Psoas muscle (tissue), 7 donors: ENCODE measurements at regions not wholly inside any gene's neighbourhood (a gene's known extent, or its start where the extent isn't known, plus 50 kb on each side); places are given as distances from the start of the nearest gene placed in this dataset.
"Not testable (repeated sequence)": the region's sequence is repeated elsewhere in the genome, so short reads cannot be mapped to it uniquely, and the experiment has no call there.

ENCODE experiments used
- ATAC-seq, 4 donors: fragments of 200-7000 bp; cut with Tn5 transposase; one replicate each; pipeline ENCODE4 v1.9.1; 2020; ENCODE audit warnings: moderate library complexity in 3 of 4, mild to moderate bottlenecking in 2 of 4
- DNase-seq, 2 donors: peaks; one replicate each; pipeline ENCODE4 v3.0.0-alpha.2; 2020
- H3K27ac ChIP-seq: fragments of 200-600 bp; one replicate; pipeline ENCODE4 v1.8.0; 2022
- H3K27me3 ChIP-seq, 3 donors: fragments of 200-600 bp in 1 of 3; one replicate each; pipeline versions ENCODE4 v1.6.1 to v1.8.0; 2013 to 2022; ENCODE audit warnings: low read length in 2 of 3, mild to moderate bottlenecking in 2 of 3, moderate library complexity in 1 of 3; ENCODE audit not compliant: insufficient read depth in 3 of 3
- H3K36me3 ChIP-seq, 2 donors: fragments of 200-600 bp in 1 of 2; one replicate each; pipeline versions ENCODE4 v1.6.1 to v1.8.0; 2013 to 2022; ENCODE audit warnings: low read depth in 1 of 2, mild to moderate bottlenecking in 1 of 2, moderate library complexity in 1 of 2; ENCODE audit not compliant: insufficient read depth in 1 of 2
- H3K4me1 ChIP-seq: fragments of 200-600 bp; one replicate; pipeline ENCODE4 v1.8.0; 2022
- H3K4me3 ChIP-seq: fragments of 200-600 bp; one replicate; pipeline ENCODE4 v1.8.0; 2022; ENCODE audit warnings: mild to moderate bottlenecking
- H3K9me3 ChIP-seq: fragments of 200-600 bp; one replicate; pipeline ENCODE4 v1.8.0; 2022
- whole genome bisulfite sequencing, 3 donors: extraction: QIAGEN DNeasy Blood & Tissue Kit; methylation state at CpG; one replicate each; pipeline versions ENCODE4 v1.1.6 to v1.1.7; 2013; 5-methylcytosine and 5-hydroxymethylcytosine counted together
- intact Hi-C, 2 donors: fragments of 100-400 bp; cut with DNase I; formaldehyde crosslinking; loops; one replicate each; pipeline versions ENCODE4 v1.11.0 to v1.14.2; 2022
- TF ChIP-seq, protein P1 (sequence below): fragments of 200-600 bp; IDR thresholded peaks from one replicate; pipeline ENCODE4 v1.8.0; 2022; ENCODE audit warnings: antibody characterized with exemption
- donor health status: healthy with polysubstance abuse.
- donor health status: DM: no; HTN: no; CAD: no; lungs with moderate emphysema.
- donor health status: Bipolar disorder and iron deficiency.
- donor health status: healthy.
- donor health status: DM: yes; HTN: yes; CAD: no.
- donor health status: DM: no; HTN: no; CAD: no.
- donor health status: DM: yes; HTN: yes; CAD: no.

DNA sequence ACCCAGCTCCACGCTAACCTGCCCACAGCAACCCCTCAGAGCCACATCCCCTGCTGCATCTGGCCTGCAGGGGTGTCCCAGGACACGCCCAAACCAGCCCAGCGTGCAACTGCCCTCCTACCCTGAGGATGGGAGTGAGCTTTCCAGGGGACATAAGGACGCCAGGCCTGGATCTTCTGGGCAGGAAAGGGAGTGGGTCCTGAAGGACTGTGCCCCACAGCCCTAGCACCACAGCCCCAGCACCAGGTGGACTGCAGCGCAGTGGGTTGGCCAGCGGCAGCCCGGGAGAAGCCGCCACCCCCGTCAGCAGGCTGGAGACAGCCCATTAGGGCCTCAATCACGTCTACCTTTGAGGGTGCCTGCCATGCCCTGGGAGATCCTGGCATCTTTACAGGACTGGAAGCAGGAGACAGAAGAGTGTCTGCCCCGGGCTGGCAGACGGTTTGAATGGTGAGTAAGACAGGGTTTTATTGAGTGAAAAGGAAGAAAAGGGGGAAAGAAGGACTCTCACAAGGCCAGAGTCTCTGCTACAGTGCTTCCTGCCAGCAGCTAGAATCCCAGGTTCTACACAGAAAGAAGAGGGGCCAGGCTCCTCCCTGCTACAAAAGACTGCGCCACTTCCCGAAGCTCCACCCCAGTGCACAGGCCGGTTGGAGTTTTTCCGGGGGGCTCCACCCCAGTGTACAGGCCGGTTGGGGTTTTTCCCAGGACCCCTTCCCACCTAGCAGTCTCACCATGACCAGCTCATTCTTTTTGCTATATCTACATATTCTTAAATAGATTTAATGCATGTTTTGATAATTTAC lies 69.8 kb upstream of the KCTD7 start:
- 77 to 84% (median 78%) methylated on average over 17 of the region's 17 CpGs for WGBS, 3 donors
- peak in 2 of 4 donors; percentile 21 for ATAC-seq
- intact Hi-C loops = loop anchor here in 1 of 2 donors (5.0 kb wide), 2 partner anchors 68 to 188 kb away; partner anchors contain the start of gene KCTD7

DNA sequence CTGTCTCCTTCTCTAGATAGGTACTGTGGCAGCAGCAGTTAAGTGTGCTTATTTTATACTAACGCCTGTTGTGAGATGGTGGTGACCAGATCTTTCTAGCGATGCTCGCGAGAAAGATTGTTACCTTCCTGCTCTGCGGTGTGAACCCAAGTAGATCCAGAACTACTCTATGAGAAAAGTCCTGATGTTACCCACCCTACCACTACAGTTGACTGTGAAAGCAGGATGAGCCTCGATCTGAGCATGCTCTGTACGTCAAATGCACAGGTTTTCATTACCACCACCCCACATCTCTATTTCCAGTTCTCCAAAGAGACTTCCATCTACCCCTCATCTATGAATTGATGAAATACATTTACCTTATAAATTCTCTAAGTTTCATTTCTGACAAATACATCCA lies 64.6 kb upstream of the KCTD7 start:
- ATAC-seq = no peak
- H3K9me3 ChIP-seq = no peaks in the 10 kb centered on the region
- intact Hi-C loops = no loop called here
- TF ChIP-seq, protein P1, sequence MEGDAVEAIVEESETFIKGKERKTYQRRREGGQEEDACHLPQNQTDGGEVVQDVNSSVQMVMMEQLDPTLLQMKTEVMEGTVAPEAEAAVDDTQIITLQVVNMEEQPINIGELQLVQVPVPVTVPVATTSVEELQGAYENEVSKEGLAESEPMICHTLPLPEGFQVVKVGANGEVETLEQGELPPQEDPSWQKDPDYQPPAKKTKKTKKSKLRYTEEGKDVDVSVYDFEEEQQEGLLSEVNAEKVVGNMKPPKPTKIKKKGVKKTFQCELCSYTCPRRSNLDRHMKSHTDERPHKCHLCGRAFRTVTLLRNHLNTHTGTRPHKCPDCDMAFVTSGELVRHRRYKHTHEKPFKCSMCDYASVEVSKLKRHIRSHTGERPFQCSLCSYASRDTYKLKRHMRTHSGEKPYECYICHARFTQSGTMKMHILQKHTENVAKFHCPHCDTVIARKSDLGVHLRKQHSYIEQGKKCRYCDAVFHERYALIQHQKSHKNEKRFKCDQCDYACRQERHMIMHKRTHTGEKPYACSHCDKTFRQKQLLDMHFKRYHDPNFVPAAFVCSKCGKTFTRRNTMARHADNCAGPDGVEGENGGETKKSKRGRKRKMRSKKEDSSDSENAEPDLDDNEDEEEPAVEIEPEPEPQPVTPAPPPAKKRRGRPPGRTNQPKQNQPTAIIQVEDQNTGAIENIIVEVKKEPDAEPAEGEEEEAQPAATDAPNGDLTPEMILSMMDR = no peak
- DNase-seq = no peak
- H3K4me3 ChIP-seq = no peak overlapping the region
- 77 to 96% (median 96%) methylated on average over 7 of the region's 7 CpGs for WGBS, 3 donors
- H3K36me3 ChIP-seq = peaks cover 0 to 32% of the 10 kb centered on the region in 2 donors
- no peak overlapping the region for H3K27ac ChIP-seq
- H3K27me3 ChIP-seq = no peaks in the 10 kb centered on the region
- no peaks in the 10 kb centered on the region for H3K4me1 ChIP-seq

More for the DNA sequence above, 69.8 kb upstream of the KCTD7 start:
- peaks cover 0 to 53% of the 10 kb centered on the region in 2 donors for H3K36me3 ChIP-seq
- TF ChIP-seq, protein P1 = no peak
- DNase-seq = no peak
- no peaks in the 10 kb centered on the region for H3K4me1 ChIP-seq
- H3K27me3 ChIP-seq = no peaks in the 10 kb centered on the region
- no peak overlapping the region for H3K27ac ChIP-seq
- no peaks in the 10 kb centered on the region for H3K9me3 ChIP-seq
- H3K4me3 ChIP-seq = no peak overlapping the region

GRCh38 chr7:66570179-66570578 lies 58.5 kb upstream of the KCTD7 start:
- H3K4me3 ChIP-seq, H3K27me3 ChIP-seq, DNase-seq, H3K27ac ChIP-seq, intact Hi-C loops, ATAC-seq, H3K4me1 ChIP-seq, H3K9me3 ChIP-seq: not testable (repeated sequence)
- 74 to 80% (median 79%) methylated on average over 1 of the region's 1 CpG for WGBS, 3 donors
- peaks cover 8 to 69% of the 10 kb centered on the region in 2 donors for H3K36me3 ChIP-seq

- TF ChIP-seq, protein P1 = no peak
- intact Hi-C loops = no loop called here
- peak in 3 of 4 donors; percentile 47 to 56 (median 53) for ATAC-seq
- no peaks in the 10 kb centered on the region for H3K9me3 ChIP-seq
- H3K4me1 ChIP-seq = no peaks in the 10 kb centered on the region
- H3K4me3 ChIP-seq = no peak overlapping the region
- no peak for DNase-seq
- H3K36me3 ChIP-seq = peaks cover 8 to 78% of the 10 kb centered on the region in 2 donors
- no peaks in the 10 kb centered on the region for H3K27me3 ChIP-seq
- no peak overlapping the region for H3K27ac ChIP-seq
Measured at GRCh38 chr7:66571568-66571967, 57.1 kb upstream of the KCTD7 start.

- H3K9me3 ChIP-seq, DNase-seq: not testable (repeated sequence)
- 87 to 90% (median 89%) methylated on average over 9 of the region's 9 CpGs for whole genome bisulfite sequencing, 3 donors
Measured at GRCh38 chr7:66573782-66574495, 54.7 kb upstream of the KCTD7 start.

GRCh38 chr7:66574768-66575167 lies 53.9 kb upstream of the KCTD7 start:
- H3K27me3 ChIP-seq, H3K4me1 ChIP-seq, DNase-seq, H3K27ac ChIP-seq, H3K9me3 ChIP-seq, H3K4me3 ChIP-seq, intact Hi-C loops, ATAC-seq: not testable (repeated sequence)
- peaks cover 8 to 70% of the 10 kb centered on the region in 2 donors for H3K36me3 ChIP-seq
- 78 to 86% (median 85%) methylated on average over 5 of the region's 5 CpGs for WGBS, 3 donors

More at GRCh38 chr7:66573782-66574495, 54.7 kb upstream of the KCTD7 start:
- intact Hi-C loops, H3K4me3 ChIP-seq, H3K4me1 ChIP-seq, H3K27me3 ChIP-seq, H3K27ac ChIP-seq, ATAC-seq: not testable (repeated sequence)
- H3K36me3 ChIP-seq = peaks cover 8 to 71% of the 10 kb centered on the region in 2 donors
